GM23248 (cell line): ENCODE measurements at regions not wholly inside any gene's neighbourhood (a gene's known extent, or its start where the extent isn't known, plus 50 kb on each side); places are given as distances from the start of the nearest gene placed in this dataset.

Experiments
- DNase-seq: peaks from one replicate; pipeline ENCODE4 v3.0.0-alpha.2; 2015
- H2AFZ ChIP-seq: fragments of 200-600 bp; sonication (generic); 2 replicates; pipeline ENCODE4 v1.6.1; 2016; ENCODE audit warnings: antibody characterized with exemption
- H3F3A ChIP-seq: fragments of 200-600 bp; sonication (generic); 2 replicates; pipeline ENCODE4 v1.6.1; 2016; ENCODE audit warnings: mild to moderate bottlenecking, antibody characterized with exemption, mixed run types; ENCODE audit not compliant: insufficient read depth
- H3K27ac ChIP-seq: fragments of 200-600 bp; sonication (generic); 2 replicates; pipeline ENCODE4 v1.5.1; 2016; ENCODE audit warnings: mild to moderate bottlenecking
- H3K27me3 ChIP-seq: fragments of 200-600 bp; sonication (generic); replicated peaks from 2 replicates; pipeline ENCODE4 v1.6.1; 2016; ENCODE audit warnings: mild to moderate bottlenecking; ENCODE audit not compliant: insufficient read depth
- H3K36me3 ChIP-seq: fragments of 200-600 bp; sonication (generic); 2 replicates; pipeline ENCODE4 v1.6.1; 2016; ENCODE audit warnings: low read depth, mild to moderate bottlenecking
- H3K4me1 ChIP-seq: fragments of 200-600 bp; sonication (generic); 2 replicates; pipeline ENCODE4 v1.6.1; 2016; ENCODE audit warnings: mild to moderate bottlenecking; ENCODE audit not compliant: insufficient read depth
- H3K4me2 ChIP-seq: fragments of 200-600 bp; sonication (generic); one replicate; pipeline ENCODE4 v1.6.1; 2016; ENCODE audit warnings: mild to moderate bottlenecking; ENCODE audit not compliant: unreplicated experiment
- H3K4me3 ChIP-seq: fragments of 200-600 bp; sonication (generic); 2 replicates; pipeline ENCODE4 v1.5.1; 2016; ENCODE audit warnings: mild to moderate bottlenecking
- H3K79me2 ChIP-seq: fragments of 200-600 bp; sonication (generic); 2 replicates; pipeline ENCODE4 v1.6.1; 2016; ENCODE audit warnings: mild to moderate bottlenecking; ENCODE audit not compliant: insufficient read depth
- H3K9ac ChIP-seq: fragments of 200-600 bp; sonication (generic); 2 replicates; pipeline ENCODE4 v1.6.1; 2016; ENCODE audit warnings: mild to moderate bottlenecking
- H3K9me2 ChIP-seq: fragments of 200-600 bp; sonication (generic); 2 replicates; pipeline ENCODE4 v1.6.1; 2016; ENCODE audit warnings: mixed run types, mild to moderate bottlenecking, moderate library complexity; ENCODE audit not compliant: insufficient read depth
- H3K9me3 ChIP-seq: fragments of 200-600 bp; sonication (generic); one replicate; pipeline ENCODE4 v1.6.1; 2017; ENCODE audit warnings: low read depth
- H4K20me1 ChIP-seq: fragments of 200-600 bp; sonication (generic); 2 replicates; pipeline ENCODE4 v1.6.0; 2016; ENCODE audit not compliant: insufficient read depth
- EZH2 ChIP-seq: fragments of 200-600 bp; sonication (generic); IDR thresholded peaks from 2 replicates; pipeline ENCODE4 v1.6.1; 2018; ENCODE audit warnings: antibody characterized with exemption, mild to moderate bottlenecking; ENCODE audit not compliant: insufficient read depth, poor library complexity, severe bottlenecking
- EZH2phosphoT487 ChIP-seq: fragments of 200-600 bp; sonication (generic); IDR thresholded peaks from 2 replicates; pipeline ENCODE4 v1.6.1; 2018; ENCODE audit warnings: antibody characterized with exemption, moderate library complexity, mild to moderate bottlenecking, low read depth; ENCODE audit not compliant: insufficient read depth
- WGBS, 2 experiments: methylation state at CpG; one replicate each; pipeline ENCODE4 v1.1.6; 2015 to 2017; ENCODE audit warnings: low lambda C conversion rate in 2 of 2, low coverage in 1 of 2; ENCODE audit errors: missing lambda C conversion rate in 2 of 2; 5-methylcytosine and 5-hydroxymethylcytosine counted together
- in situ Hi-C: fragments of 300-500 bp; cut with MboI; formaldehyde crosslinking; loops from 2 replicates; pipeline ENCODE4 v1.15.0; 2020

DNA sequence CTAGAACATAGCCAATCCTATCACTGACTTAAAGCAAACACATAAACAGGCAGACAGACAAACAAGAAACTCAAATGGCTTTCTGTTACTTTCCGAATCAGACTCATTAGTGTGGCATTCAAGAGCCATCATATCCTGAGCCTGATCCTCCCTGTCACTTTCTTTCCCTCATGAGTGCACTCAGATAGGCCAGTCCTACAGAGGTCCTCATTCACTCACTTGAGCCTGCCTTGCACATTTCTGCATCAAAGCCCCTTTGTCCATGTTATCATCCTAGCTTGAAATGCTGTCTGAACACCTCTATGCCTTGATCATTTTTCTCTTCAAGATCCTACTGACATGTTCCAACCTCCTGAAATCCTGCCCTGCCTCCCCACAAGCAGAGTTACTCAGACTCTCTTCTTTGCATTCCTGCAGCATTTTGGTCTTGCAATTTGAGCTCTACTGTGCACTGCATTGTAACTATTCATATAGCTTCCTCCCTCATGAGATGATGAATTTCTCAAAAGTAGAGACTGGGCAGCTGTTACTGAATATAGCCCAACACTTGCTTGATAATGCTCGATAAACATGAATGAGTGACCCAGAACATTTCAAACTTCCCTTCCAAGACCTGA lies 126.9 kb downstream of the PALM2AKAP2 start:
- peaks cover 47% of the 10 kb centered on the region for H3K79me2 ChIP-seq
- H3K27ac ChIP-seq: no peak overlapping the region
- H3K9me2 ChIP-seq: no peaks in the 10 kb centered on the region
- TF ChIP-seq EZH2phosphoT487: no peak
- TF ChIP-seq EZH2: no peak
- no peak overlapping the region for H2AFZ ChIP-seq
- WGBS, 2 experiments: 85 to 90% methylated on average over 2 of the region's 2 CpGs
- H3K9ac ChIP-seq: no peak overlapping the region
- peak overlapping the region; percentile 24 for H3K4me2 ChIP-seq
- H3K27me3 ChIP-seq: no peaks in the 10 kb centered on the region
- no peak overlapping the region for H3K4me3 ChIP-seq
- no peaks in the 10 kb centered on the region for H3K36me3 ChIP-seq
- peaks cover 41% of the 10 kb centered on the region for H3F3A ChIP-seq
- DNase-seq: peak; percentile 63
- in situ Hi-C loops: loop anchor here (10.0 kb wide), 3 partner anchors 58 to 248 kb away; no protein-coding TSS in a partner anchor
- no peaks in the 10 kb centered on the region for H4K20me1 ChIP-seq
- peaks cover 45% of the 10 kb centered on the region for H3K4me1 ChIP-seq
- H3K9me3 ChIP-seq: no peaks in the 10 kb centered on the region

DNA sequence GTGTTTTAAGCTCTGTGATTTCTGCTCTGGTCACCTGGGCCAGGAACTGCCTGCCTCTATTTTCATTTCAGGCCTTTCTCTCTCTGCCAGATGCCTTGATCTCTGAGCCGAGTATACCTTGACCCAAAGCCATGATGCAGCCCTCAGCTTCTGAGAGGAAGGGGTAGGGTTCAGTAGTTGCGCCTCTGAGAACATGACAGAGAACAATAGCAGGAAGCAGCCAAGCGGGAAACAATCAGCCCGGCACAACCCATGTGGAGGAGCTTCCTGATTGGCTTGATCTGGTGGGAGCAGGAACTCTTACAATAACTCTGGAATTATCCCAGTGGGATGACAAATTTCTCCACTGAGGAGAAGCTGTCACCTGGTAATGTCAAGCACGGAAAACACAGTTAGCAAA lies 127.4 kb downstream of the PALM2AKAP2 start:
- no peaks in the 10 kb centered on the region for H3K27me3 ChIP-seq
- no peak overlapping the region for H3K4me2 ChIP-seq
- no peak for TF ChIP-seq EZH2
- TF ChIP-seq EZH2phosphoT487: no peak
- no peaks in the 10 kb centered on the region for H3K9me2 ChIP-seq
- H4K20me1 ChIP-seq: no peaks in the 10 kb centered on the region
- H3K9me3 ChIP-seq: no peaks in the 10 kb centered on the region
- no peak overlapping the region for H3K4me3 ChIP-seq
- H3K9ac ChIP-seq: no peak overlapping the region
- H2AFZ ChIP-seq: no peak overlapping the region
- DNase-seq: no peak
- no peak overlapping the region for H3K27ac ChIP-seq
- peaks cover 46% of the 10 kb centered on the region for H3F3A ChIP-seq
- H3K36me3 ChIP-seq: no peaks in the 10 kb centered on the region
- in situ Hi-C loops: loop anchor here (10.0 kb wide), 3 partner anchors 57 to 247 kb away; no protein-coding TSS in a partner anchor
- peaks cover 47% of the 10 kb centered on the region for H3K79me2 ChIP-seq
- WGBS, 2 experiments: 97 to 100% methylated on average over 5 of the region's 5 CpGs
- peaks cover 49% of the 10 kb centered on the region for H3K4me1 ChIP-seq

DNA sequence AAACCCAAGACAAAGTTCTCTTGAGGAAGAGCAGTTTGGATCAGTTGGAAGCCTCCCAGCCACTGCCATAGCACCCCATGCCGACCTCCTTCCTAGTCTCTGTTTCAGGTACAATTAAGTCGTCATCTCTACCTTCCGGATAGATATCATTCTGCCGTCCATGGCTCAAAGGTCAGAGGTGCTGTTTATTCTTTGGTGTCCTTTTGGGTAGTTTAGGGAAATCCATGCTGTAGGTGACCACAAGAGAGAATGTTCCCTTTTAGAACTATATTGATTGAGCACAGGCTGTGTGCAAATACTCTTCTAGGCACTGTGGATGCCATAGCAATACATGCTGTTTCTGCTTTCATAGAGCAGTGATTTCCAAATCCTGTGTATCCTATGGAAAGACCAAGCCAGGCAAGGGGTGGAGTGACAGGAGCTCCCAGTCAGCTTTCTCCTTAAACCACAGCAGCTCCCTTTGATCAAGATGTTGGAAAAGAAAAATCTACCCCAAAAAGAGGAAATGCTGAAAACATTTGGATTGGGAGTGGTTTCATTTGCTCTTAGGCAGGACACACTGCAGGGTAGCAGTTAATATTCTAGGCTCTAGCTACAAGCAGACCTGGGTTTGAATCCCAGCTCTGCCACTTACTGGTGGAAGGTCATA lies 127.9 kb downstream of the PALM2AKAP2 start:
- no peaks in the 10 kb centered on the region for H3K9me2 ChIP-seq
- H3K36me3 ChIP-seq: no peaks in the 10 kb centered on the region
- peaks cover 44% of the 10 kb centered on the region for H3K79me2 ChIP-seq
- 94 to 98% methylated on average over 4 of the region's 4 CpGs for WGBS, 2 experiments
- H3F3A ChIP-seq: peaks cover 51% of the 10 kb centered on the region
- H3K4me2 ChIP-seq: no peak overlapping the region
- no peak overlapping the region for H2AFZ ChIP-seq
- H3K4me3 ChIP-seq: no peak overlapping the region
- no peak overlapping the region for H3K9ac ChIP-seq
- no peak for DNase-seq
- H4K20me1 ChIP-seq: no peaks in the 10 kb centered on the region
- H3K27me3 ChIP-seq: no peaks in the 10 kb centered on the region
- H3K9me3 ChIP-seq: no peaks in the 10 kb centered on the region
- H3K4me1 ChIP-seq: peaks cover 54% of the 10 kb centered on the region
- no peak overlapping the region for H3K27ac ChIP-seq
- in situ Hi-C loops: loop anchor here (10.0 kb wide), 3 partner anchors 57 to 247 kb away; no protein-coding TSS in a partner anchor
- no peak for TF ChIP-seq EZH2
- no peak for TF ChIP-seq EZH2phosphoT487

- H3K36me3 ChIP-seq: no peaks in the 10 kb centered on the region
- H3K27ac ChIP-seq: no peak overlapping the region
- H3K9ac ChIP-seq: no peak overlapping the region
- no peaks in the 10 kb centered on the region for H3K9me3 ChIP-seq
- no peak overlapping the region for H3K4me3 ChIP-seq
- no peaks in the 10 kb centered on the region for H4K20me1 ChIP-seq
- TF ChIP-seq EZH2phosphoT487 (no peak), EZH2 (no peak)
- H3K79me2 ChIP-seq: peaks cover 39% of the 10 kb centered on the region
- in situ Hi-C loops: loop anchor here (10.0 kb wide), 3 partner anchors 56 to 246 kb away; no protein-coding TSS in a partner anchor
- peaks cover 59% of the 10 kb centered on the region for H3K4me1 ChIP-seq
- H3K9me2 ChIP-seq: no peaks in the 10 kb centered on the region
- 86 to 88% methylated on average over 12 of the region's 12 CpGs for WGBS, 2 experiments
- peak; percentile 42 for DNase-seq
- H3K4me2 ChIP-seq: no peak overlapping the region
- peaks cover 57% of the 10 kb centered on the region for H3F3A ChIP-seq
- no peaks in the 10 kb centered on the region for H3K27me3 ChIP-seq
- H2AFZ ChIP-seq: no peak overlapping the region
These were observed 128.7 kb downstream of the PALM2AKAP2 start for GRCh38 chr9:109908459-109909390.
